GM18511 (cell line): ENCODE measurements at regions not wholly inside any gene's neighbourhood (a gene's known extent, or its start where the extent isn't known, plus 50 kb on each side); places are given as distances from the start of the nearest gene placed in this dataset.
A peak's percentile ranks its signal among the peaks of the same experiment; 100 is the strongest.
"Not testable (repeated sequence)": the region's sequence is repeated elsewhere in the genome, so short reads cannot be mapped to it uniquely, and the experiment has no call there.

Source experiments
- ATAC-seq: cut with Tn5 transposase; IDR thresholded peaks from one replicate; pipeline ENCODE4 v1.9.1; 2021; ENCODE audit warnings: mild to moderate bottlenecking, moderate library complexity; ENCODE audit not compliant: unreplicated experiment

- no peak for ATAC-seq
These were observed 149.0 kb upstream of the GRAMD2B start for GRCh38 chr5:126274076-126274762.

- no peak for ATAC-seq
These were observed 148.5 kb upstream of the GRAMD2B start for GRCh38 chr5:126274763-126275125.

- no peak for ATAC-seq
These were observed 145.4 kb upstream of the GRAMD2B start for GRCh38 chr5:126277762-126278161.

- no peak for ATAC-seq
These were observed 142.9 kb upstream of the GRAMD2B start for GRCh38 chr5:126280343-126280742.

GRCh38 chr5:126280846-126281245 is 142.4 kb upstream of the GRAMD2B start:
- ATAC-seq = no peak

- no peak for ATAC-seq
These were observed 138.1 kb upstream of the GRAMD2B start for GRCh38 chr5:126284977-126285696.

- not testable (repeated sequence) for ATAC-seq
These were observed 127.1 kb upstream of the GRAMD2B start for GRCh38 chr5:126296121-126296520.

GRCh38 chr5:126300293-126300692 is 122.9 kb upstream of the GRAMD2B start:
- no peak for ATAC-seq

- no peak for ATAC-seq
These were observed 122.2 kb upstream of the GRAMD2B start for GRCh38 chr5:126301056-126301455.

- ATAC-seq = no peak
These were observed 113.3 kb upstream of the GRAMD2B start for GRCh38 chr5:126309860-126310259.

GRCh38 chr5:126311766-126312165 is 111.4 kb upstream of the GRAMD2B start:
- ATAC-seq = no peak

GRCh38 chr5:126315341-126315740 is 107.9 kb upstream of the GRAMD2B start:
- ATAC-seq = no peak

GRCh38 chr5:126332326-126332725 is 90.9 kb upstream of the GRAMD2B start:
- ATAC-seq = no peak

- no peak for ATAC-seq
These were observed 88.4 kb upstream of the GRAMD2B start for GRCh38 chr5:126334760-126335159.

- no peak for ATAC-seq
These were observed 87.3 kb upstream of the GRAMD2B start for GRCh38 chr5:126335886-126336285.

- no peak for ATAC-seq
These were observed 84.6 kb upstream of the GRAMD2B start for GRCh38 chr5:126338635-126339034.

GRCh38 chr5:126339215-126339805 is 83.9 kb upstream of the GRAMD2B start:
- peak; percentile 70 for ATAC-seq

- no peak for ATAC-seq
These were observed 81.1 kb upstream of the GRAMD2B start for GRCh38 chr5:126341906-126342630.

- ATAC-seq = no peak
These were observed 74.2 kb upstream of the GRAMD2B start for GRCh38 chr5:126348855-126349635.

GRCh38 chr5:126351153-126351552 is 72.1 kb upstream of the GRAMD2B start:
- ATAC-seq = no peak
